OCI-LY3 (cell line): ENCODE measurements at regions not wholly inside any gene's neighbourhood (a gene's known extent, or its start where the extent isn't known, plus 50 kb on each side); places are given as distances from the start of the nearest gene placed in this dataset.

Experiments
- EZH2phosphoT487 ChIP-seq: fragments of 200-600 bp; shearing (Covaris generic); IDR thresholded peaks from 2 replicates; pipeline ENCODE4 v1.6.1; 2018; ENCODE audit warnings: antibody characterized with exemption, mixed run types, low read depth
- TF ChIP-seq, protein P1 (sequence below): fragments of 200-600, 300-600 bp; sonication (generic); IDR thresholded peaks from 2 replicates; pipeline ENCODE4 v1.5.1; 2014; ENCODE audit warnings: antibody characterized with exemption, low read length, low read depth

DNA sequence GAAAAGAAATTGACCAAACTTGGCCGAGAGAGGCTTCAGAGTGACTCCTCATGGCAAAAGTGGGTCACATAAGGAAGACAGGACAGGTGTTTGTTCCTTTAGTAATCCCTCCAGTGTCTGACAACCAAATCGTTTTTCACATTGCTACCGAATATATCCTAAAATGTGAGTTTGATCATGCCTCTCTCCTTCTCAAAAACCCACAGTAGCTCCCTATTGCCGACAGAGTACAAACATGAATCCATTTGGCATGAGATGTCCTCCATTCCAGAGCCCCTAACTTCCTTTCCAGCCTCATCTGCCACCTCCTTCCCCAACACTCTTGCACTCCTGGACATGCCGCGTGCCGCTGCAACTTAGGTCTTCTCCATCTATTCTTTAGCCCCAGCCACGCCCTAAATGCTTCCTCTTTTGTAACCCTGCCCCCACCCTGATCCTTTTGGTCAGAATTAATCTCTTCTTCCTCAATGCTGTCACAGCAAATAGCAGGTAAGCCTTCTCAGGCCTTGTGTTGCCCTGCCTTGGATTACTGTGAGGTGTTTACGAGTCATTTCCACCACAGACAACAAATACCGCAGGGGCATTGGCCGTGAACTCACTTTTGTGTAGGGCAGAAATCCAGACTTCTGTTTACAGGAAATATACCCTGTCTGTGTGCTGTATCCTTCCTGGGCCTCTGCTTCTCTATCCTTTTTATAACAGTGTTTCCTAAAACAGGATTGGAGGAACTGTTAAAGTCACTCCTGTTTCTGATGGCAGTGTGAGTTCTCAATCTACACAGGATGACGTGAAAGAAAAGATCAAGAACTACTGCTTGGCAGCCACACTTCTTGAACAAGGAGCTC lies 66.0 kb upstream of the FTH1 start:
- TF ChIP-seq, protein P1, sequence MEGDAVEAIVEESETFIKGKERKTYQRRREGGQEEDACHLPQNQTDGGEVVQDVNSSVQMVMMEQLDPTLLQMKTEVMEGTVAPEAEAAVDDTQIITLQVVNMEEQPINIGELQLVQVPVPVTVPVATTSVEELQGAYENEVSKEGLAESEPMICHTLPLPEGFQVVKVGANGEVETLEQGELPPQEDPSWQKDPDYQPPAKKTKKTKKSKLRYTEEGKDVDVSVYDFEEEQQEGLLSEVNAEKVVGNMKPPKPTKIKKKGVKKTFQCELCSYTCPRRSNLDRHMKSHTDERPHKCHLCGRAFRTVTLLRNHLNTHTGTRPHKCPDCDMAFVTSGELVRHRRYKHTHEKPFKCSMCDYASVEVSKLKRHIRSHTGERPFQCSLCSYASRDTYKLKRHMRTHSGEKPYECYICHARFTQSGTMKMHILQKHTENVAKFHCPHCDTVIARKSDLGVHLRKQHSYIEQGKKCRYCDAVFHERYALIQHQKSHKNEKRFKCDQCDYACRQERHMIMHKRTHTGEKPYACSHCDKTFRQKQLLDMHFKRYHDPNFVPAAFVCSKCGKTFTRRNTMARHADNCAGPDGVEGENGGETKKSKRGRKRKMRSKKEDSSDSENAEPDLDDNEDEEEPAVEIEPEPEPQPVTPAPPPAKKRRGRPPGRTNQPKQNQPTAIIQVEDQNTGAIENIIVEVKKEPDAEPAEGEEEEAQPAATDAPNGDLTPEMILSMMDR: no peak
- no peak for TF ChIP-seq EZH2phosphoT487
